ENCODE measurements at regions not wholly inside any gene's neighbourhood (a gene's known extent, or its start where the extent isn't known, plus 50 kb on each side); places are given as distances from the start of the nearest gene placed in this dataset.

DNA sequence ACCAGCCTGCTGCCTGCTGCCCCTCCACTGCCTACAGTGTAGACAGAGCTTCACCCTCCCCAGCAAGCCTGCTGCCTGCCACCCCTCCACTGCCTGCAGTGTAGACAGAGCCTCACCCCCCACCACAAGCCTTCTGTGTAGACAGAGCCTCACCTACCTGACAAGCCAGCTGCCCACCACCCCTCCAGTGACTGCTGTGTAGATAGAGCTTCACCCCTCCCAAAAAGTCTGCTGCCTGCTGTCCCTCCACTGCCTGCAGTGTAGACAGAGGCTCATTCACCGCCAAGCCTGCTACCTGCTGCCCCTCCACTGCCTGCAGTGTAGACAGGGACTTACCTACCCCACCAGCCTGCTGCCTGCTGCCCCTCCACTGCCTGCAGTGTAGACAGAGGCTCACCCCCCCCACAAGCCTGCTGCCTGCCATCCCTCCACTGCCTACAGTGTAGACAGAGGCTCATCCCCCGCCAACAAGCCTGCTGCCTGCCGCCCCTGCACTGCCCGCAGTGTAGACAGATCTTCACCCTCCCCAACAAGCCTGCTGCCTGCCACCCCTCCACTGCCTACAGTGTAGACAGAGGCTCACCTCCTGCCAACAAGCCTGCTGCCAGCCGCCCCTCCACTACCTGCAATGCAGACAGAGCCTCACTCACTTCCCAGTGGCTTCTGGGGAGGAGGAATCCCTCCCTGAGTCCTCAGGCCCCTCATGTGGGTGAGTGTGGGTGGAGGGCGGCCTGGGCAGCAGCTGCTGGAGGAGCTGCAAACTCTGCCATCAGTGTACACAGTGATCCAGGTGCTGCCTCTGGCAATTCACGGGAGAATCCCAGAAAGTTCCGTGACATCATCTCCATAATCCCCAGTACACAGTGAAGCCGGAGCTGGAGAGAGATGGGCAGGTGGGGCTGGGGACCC is 140.9 kb downstream of the DLL1 start:
- no peak for DNase-seq (ENCODE audit: extremely low spot score, unreplicated experiment)
- Mint-ChIP-seq H3K9me3 (ENCODE audit: unreplicated experiment) (peaks cover 6% of the 10 kb centered on the region), H3K36me3 (ENCODE audit: unreplicated experiment) (no peaks in the 10 kb centered on the region), H3K27me3 (ENCODE audit: unreplicated experiment) (no peaks in the 10 kb centered on the region), H3K27ac (ENCODE audit: unreplicated experiment) (no peak overlapping the region), H3K4me3 (ENCODE audit: unreplicated experiment) (no peak overlapping the region), H3K4me1 (ENCODE audit: unreplicated experiment) (no peaks in the 10 kb centered on the region)
- TF ChIP-seq, protein P1, sequence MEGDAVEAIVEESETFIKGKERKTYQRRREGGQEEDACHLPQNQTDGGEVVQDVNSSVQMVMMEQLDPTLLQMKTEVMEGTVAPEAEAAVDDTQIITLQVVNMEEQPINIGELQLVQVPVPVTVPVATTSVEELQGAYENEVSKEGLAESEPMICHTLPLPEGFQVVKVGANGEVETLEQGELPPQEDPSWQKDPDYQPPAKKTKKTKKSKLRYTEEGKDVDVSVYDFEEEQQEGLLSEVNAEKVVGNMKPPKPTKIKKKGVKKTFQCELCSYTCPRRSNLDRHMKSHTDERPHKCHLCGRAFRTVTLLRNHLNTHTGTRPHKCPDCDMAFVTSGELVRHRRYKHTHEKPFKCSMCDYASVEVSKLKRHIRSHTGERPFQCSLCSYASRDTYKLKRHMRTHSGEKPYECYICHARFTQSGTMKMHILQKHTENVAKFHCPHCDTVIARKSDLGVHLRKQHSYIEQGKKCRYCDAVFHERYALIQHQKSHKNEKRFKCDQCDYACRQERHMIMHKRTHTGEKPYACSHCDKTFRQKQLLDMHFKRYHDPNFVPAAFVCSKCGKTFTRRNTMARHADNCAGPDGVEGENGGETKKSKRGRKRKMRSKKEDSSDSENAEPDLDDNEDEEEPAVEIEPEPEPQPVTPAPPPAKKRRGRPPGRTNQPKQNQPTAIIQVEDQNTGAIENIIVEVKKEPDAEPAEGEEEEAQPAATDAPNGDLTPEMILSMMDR (IDR thresholded peaks at IDR 0.05) = no peak

DNA sequence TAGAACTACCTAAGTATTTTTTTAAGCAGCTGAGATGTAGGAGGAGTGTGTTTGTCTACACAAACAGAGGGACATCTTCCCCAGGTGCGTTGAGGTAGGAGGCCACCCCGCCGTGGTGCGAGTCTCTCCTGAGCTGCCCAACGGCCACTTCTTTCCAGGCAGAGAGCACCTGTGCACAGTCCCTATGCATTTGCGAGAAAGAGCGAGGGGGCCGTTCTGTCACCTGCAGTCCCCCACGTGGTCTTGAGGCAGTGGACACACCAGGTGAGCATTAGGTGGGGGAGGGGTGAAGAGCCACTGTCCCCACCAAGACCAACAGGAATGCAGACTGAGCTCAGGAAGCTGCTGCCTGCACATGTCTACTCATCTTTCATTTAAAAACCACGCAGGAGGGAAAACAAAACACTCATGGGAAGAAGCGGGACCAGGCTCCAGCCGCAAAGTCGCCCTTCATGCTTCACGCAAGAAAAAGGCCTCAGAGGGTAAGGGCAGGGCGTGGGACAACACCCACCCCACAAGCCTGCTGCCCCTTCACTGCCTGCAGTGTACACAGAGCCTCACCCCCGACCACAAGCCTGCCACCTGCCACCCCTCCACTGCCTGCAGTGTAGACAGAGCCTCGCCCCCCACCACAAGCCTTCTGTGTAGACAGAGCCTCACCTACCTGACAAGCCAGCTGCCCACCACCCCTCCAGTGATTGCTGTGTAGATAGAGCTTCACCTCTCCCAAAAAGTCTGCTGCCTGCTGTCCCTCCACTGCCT is 142.0 kb downstream of the DLL1 start:
- Mint-ChIP-seq H3K27ac (ENCODE audit: unreplicated experiment) (no peak overlapping the region), H3K36me3 (ENCODE audit: unreplicated experiment) (no peaks in the 10 kb centered on the region), H3K9me3 (ENCODE audit: unreplicated experiment) (peaks cover 8% of the 10 kb centered on the region), H3K4me3 (ENCODE audit: unreplicated experiment) (no peak overlapping the region), H3K4me1 (ENCODE audit: unreplicated experiment) (no peaks in the 10 kb centered on the region), H3K27me3 (ENCODE audit: unreplicated experiment) (no peaks in the 10 kb centered on the region)
- DNase-seq (ENCODE audit: extremely low spot score, unreplicated experiment) = no peak
- TF ChIP-seq, protein P1 (IDR thresholded peaks at IDR 0.05) = no peak

DNA sequence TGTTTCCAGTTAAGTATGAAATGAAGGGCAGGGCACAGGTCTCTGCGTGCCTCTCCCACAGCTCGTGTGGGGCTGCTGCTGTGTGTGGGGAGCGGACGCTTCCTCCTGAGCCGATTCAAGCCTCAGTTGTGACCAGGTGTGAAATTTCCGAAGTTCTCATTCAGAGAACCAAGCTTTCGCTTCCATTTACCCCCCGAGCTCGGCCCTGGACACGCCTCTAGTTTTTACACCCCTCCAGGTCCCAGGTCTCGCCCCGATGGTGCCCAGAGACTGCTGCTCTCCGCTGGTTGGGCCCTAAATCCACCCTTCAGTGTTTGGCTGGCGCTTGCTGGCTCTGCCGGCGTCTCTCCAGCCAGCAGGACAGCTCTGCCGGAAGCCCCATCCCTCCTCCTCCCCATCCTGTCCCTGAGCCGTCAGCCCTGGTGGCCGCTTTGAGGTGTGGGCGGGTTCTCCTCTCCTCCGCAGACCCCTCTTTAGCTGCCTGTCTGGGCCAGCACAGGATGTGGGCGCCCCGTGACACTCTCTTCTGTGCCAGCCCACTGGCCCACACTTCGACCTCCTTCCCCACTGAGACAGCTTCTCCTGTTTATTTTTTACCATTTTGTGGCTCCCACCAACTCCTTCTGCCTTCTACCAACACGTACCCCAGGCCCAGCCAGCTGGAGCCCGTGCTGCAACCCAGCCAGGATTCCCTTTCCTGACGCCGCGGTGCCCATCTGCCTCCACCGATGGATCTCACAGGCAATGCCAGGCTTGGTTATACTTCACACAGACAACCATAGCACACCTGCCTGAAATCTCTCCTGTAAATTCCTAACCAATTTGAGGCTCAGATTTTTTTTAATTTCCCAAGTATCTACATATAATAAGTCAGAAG is 142.8 kb downstream of the DLL1 start:
- no peaks in the 10 kb centered on the region for H3K27me3 Mint-ChIP-seq (ENCODE audit: unreplicated experiment)
- peaks cover 11% of the 10 kb centered on the region for H3K9me3 Mint-ChIP-seq (ENCODE audit: unreplicated experiment)
- no peak overlapping the region for H3K27ac Mint-ChIP-seq (ENCODE audit: unreplicated experiment)
- DNase-seq (ENCODE audit: extremely low spot score, unreplicated experiment) = no peak
- TF ChIP-seq, protein P1 (IDR thresholded peaks at IDR 0.05) = no peak
- no peaks in the 10 kb centered on the region for H3K36me3 Mint-ChIP-seq (ENCODE audit: unreplicated experiment)
- H3K4me3 Mint-ChIP-seq (ENCODE audit: unreplicated experiment) = no peak overlapping the region
- no peaks in the 10 kb centered on the region for H3K4me1 Mint-ChIP-seq (ENCODE audit: unreplicated experiment)

DNA sequence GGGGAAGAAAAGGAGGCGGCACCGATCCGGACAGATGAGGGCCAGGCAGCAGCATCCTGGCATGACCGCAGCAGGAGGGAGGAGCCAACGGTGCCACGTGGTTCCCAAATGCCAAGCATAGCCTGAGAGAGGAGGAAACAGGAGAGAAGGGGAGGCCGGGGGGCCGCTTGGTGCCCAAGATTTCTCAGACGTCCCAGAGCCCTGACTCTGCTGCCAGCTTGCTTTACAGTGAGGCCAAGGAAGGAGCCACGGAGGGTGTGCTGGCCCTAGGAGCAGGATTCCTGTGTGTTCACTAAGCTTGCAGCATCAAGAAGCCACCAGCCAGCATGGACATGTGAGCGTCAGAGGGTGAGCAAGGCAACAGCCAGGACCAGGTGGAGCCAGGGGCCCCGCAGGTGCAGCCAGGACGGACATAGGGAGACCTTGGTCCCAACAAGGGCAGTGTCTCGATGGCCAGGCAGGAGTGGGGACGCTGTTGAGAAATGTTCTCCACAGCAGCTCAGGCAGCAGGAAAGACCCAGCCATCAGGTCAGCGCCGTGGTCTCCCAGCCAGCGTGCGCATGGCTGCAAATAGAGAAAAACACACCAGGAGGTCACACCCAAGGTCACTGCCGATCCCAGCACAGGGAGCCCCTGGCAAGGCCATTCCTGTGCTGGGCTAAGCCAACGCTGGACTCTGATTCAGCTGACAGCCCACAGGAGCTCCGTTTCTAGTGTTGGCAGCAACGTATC is 143.7 kb downstream of the DLL1 start:
- Mint-ChIP-seq H3K9me3 (ENCODE audit: unreplicated experiment) (peaks cover 18% of the 10 kb centered on the region), H3K27ac (ENCODE audit: unreplicated experiment) (no peak overlapping the region), H3K27me3 (ENCODE audit: unreplicated experiment) (no peaks in the 10 kb centered on the region), H3K36me3 (ENCODE audit: unreplicated experiment) (no peaks in the 10 kb centered on the region), H3K4me1 (ENCODE audit: unreplicated experiment) (no peaks in the 10 kb centered on the region), H3K4me3 (ENCODE audit: unreplicated experiment) (no peak overlapping the region)
- TF ChIP-seq, protein P1 (IDR thresholded peaks at IDR 0.05) = no peak
- DNase-seq (ENCODE audit: extremely low spot score, unreplicated experiment) = no peak

All from osteocyte (in vitro differentiated cells).